ENCODE measurements at regions not wholly inside any gene's neighbourhood (a gene's known extent, or its start where the extent isn't known, plus 50 kb on each side); places are given as distances from the start of the nearest gene placed in this dataset.

- TF ChIP-seq ZNF394 (tag by site-specific recombination; IDR thresholded peaks at IDR 0.05; ENCODE audit: borderline replicate concordance) = no peak
- TF ChIP-seq ZNF677 (tag by site-specific recombination; IDR thresholded peaks at IDR 0.05) = no peak
- no peak for TF ChIP-seq ZNF37A (tag by site-specific recombination; IDR thresholded peaks at IDR 0.05)
Measured at GRCh38 chr2:182581196-182581935, 134.7 kb upstream of the DNAJC10 start (continued).

DNA sequence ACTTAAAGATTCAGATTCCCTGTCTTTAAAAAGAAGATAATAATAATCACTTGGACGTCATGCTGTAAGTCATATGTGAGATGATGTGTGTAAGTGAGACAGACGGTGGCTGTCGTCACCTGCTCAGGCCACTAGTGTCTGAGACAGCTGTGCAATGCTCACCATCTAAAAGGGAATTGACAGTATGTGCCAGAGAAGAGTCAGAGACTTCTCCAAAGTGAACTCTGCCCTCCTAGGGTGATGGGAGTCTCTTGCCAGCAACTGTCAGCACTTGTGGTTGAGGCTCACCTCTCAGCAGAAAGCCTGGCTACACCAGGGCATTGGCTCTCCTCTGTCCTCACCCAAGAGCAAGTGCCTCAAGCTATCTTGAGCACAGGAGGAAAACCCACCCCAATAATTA lies 131.6 kb upstream of the DNAJC10 start:
- no peaks in the 10 kb centered on the region for H3K9me3 ChIP-seq (ENCODE audit: control insufficient read depth, insufficient read depth, low read depth, low read length)
- CTCF ChIA-PET = interaction anchor here (0.6 to 1.1 kb wide), 3 partner anchors 14 to 195 kb away, joined by 3 to 4 read pairs (median 3); no protein-coding TSS in a partner anchor
- TF ChIP-seq ZNF133 (tag by site-specific recombination; IDR thresholded peaks at IDR 0.05) = no peak
- TF ChIP-seq, protein P1, sequence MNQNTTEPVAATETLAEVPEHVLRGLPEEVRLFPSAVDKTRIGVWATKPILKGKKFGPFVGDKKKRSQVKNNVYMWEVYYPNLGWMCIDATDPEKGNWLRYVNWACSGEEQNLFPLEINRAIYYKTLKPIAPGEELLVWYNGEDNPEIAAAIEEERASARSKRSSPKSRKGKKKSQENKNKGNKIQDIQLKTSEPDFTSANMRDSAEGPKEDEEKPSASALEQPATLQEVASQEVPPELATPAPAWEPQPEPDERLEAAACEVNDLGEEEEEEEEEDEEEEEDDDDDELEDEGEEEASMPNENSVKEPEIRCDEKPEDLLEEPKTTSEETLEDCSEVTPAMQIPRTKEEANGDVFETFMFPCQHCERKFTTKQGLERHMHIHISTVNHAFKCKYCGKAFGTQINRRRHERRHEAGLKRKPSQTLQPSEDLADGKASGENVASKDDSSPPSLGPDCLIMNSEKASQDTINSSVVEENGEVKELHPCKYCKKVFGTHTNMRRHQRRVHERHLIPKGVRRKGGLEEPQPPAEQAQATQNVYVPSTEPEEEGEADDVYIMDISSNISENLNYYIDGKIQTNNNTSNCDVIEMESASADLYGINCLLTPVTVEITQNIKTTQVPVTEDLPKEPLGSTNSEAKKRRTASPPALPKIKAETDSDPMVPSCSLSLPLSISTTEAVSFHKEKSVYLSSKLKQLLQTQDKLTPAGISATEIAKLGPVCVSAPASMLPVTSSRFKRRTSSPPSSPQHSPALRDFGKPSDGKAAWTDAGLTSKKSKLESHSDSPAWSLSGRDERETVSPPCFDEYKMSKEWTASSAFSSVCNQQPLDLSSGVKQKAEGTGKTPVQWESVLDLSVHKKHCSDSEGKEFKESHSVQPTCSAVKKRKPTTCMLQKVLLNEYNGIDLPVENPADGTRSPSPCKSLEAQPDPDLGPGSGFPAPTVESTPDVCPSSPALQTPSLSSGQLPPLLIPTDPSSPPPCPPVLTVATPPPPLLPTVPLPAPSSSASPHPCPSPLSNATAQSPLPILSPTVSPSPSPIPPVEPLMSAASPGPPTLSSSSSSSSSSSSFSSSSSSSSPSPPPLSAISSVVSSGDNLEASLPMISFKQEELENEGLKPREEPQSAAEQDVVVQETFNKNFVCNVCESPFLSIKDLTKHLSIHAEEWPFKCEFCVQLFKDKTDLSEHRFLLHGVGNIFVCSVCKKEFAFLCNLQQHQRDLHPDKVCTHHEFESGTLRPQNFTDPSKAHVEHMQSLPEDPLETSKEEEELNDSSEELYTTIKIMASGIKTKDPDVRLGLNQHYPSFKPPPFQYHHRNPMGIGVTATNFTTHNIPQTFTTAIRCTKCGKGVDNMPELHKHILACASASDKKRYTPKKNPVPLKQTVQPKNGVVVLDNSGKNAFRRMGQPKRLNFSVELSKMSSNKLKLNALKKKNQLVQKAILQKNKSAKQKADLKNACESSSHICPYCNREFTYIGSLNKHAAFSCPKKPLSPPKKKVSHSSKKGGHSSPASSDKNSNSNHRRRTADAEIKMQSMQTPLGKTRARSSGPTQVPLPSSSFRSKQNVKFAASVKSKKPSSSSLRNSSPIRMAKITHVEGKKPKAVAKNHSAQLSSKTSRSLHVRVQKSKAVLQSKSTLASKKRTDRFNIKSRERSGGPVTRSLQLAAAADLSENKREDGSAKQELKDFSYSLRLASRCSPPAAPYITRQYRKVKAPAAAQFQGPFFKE (tag by site-specific recombination; IDR thresholded peaks at IDR 0.05; ENCODE audit: borderline replicate concordance) = no peak
- TF ChIP-seq, protein P2, sequence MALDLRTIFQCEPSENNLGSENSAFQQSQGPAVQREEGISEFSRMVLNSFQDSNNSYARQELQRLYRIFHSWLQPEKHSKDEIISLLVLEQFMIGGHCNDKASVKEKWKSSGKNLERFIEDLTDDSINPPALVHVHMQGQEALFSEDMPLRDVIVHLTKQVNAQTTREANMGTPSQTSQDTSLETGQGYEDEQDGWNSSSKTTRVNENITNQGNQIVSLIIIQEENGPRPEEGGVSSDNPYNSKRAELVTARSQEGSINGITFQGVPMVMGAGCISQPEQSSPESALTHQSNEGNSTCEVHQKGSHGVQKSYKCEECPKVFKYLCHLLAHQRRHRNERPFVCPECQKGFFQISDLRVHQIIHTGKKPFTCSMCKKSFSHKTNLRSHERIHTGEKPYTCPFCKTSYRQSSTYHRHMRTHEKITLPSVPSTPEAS (tag by site-specific recombination; IDR thresholded peaks at IDR 0.05) = no peak
- TF ChIP-seq ZNF473 (tag by site-specific recombination; IDR thresholded peaks at IDR 0.05) = no peak
- TF ChIP-seq, protein P3, sequence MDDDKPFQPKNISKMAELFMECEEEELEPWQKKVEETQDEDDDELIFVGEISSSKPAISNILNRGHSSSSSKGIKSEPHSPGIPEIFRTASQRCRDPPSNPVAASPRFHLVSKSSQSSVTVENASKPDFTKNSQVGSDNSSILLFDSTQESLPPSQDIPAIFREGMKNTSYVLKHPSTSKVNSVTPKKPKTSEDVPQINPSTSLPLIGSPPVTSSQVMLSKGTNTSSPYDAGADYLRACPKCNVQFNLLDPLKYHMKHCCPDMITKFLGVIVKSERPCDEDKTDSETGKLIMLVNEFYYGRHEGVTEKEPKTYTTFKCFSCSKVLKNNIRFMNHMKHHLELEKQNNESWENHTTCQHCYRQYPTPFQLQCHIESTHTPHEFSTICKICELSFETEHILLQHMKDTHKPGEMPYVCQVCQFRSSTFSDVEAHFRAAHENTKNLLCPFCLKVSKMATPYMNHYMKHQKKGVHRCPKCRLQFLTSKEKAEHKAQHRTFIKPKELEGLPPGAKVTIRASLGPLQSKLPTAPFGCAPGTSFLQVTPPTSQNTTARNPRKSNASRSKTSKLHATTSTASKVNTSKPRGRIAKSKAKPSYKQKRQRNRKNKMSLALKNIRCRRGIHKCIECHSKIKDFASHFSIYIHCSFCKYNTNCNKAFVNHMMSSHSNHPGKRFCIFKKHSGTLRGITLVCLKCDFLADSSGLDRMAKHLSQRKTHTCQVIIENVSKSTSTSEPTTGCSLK (tag by site-specific recombination; IDR thresholded peaks at IDR 0.05) = no peak
- no peak for TF ChIP-seq ZNF138 (tag by site-specific recombination; IDR thresholded peaks at IDR 0.05; ENCODE audit: borderline replicate concordance)
- TF ChIP-seq ZNF548 (tag by site-specific recombination; IDR thresholded peaks at IDR 0.05) = no peak
- no peak for TF ChIP-seq YY1 (tag by site-specific recombination; IDR thresholded peaks at IDR 0.05)
- TF ChIP-seq ZNF561 (tag by site-specific recombination; IDR thresholded peaks at IDR 0.05; ENCODE audit: borderline replicate concordance) = no peak
- TF ChIP-seq ZNF366 (tag by site-specific recombination; conservative IDR thresholded peaks at IDR 0.05) = no peak
- TF ChIP-seq ZNF510 (tag by site-specific recombination; IDR thresholded peaks at IDR 0.05; ENCODE audit: insufficient replicate concordance) = no peak
- TF ChIP-seq ZFP3 (tag by site-specific recombination; IDR thresholded peaks at IDR 0.05; ENCODE audit: low read depth) = no peak
- H3K36me3 ChIP-seq (ENCODE audit: control insufficient read depth in 2 of 2, insufficient read depth in 1 of 2, low read length in 2 of 2) = no peaks in the 10 kb centered on the region
- no peak overlapping the region for H3K27ac ChIP-seq (ENCODE audit: extremely low read depth, low read depth, low read length)
- no peaks in the 10 kb centered on the region for H3K4me1 ChIP-seq (ENCODE audit: control insufficient read depth, insufficient read depth, low read length)
- POLR2A ChIA-PET = no interaction called here
- H3K4me3 ChIP-seq (ENCODE audit: low read depth, low read length) = no peak overlapping the region

Data from HEK293 (cell line).